ENCODE measurements at regions not wholly inside any gene's neighbourhood (a gene's known extent, or its start where the extent isn't known, plus 50 kb on each side); places are given as distances from the start of the nearest gene placed in this dataset.

- TF ChIP-seq CTCF (conservative IDR thresholded peaks at IDR 0.05) = no peak
- TF ChIP-seq ZFX (IDR thresholded peaks at IDR 0.05) = no peak
Measured at GRCh38 chr9:30812821-30813220, 1571.6 kb upstream of the ACO1 start.

Data from C4-2B (cell line).